ENCODE measurements at regions not wholly inside any gene's neighbourhood (a gene's known extent, or its start where the extent isn't known, plus 50 kb on each side); places are given as distances from the start of the nearest gene placed in this dataset.

DNA sequence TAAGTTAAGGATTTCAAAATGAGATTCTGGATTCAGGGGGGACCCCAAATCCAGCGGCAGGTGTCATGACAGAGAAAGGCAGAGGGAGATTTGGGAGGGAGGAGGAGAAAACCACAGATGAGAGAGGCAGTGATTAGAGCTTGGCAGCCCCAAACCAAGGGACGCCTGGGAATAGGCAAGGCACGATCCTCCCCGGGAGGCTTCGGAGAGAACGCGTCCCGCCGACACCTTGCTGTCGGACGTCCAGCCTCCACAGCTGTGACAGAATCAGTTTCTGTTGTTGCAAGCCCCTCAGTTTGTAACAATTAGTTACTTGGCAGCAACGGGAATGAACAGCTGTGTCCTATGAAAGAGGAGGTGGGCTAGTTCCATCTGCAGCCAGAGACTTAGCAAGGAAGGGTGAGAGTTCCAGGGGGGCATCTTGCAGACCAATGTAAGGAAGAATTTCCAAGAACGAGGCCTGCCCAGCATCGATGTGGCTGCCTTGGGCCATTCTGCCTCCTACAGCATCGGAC lies 110.7 kb upstream of the SDK2 start:
- no peak for DNase-seq (ENCODE audit: low spot score)

DNA sequence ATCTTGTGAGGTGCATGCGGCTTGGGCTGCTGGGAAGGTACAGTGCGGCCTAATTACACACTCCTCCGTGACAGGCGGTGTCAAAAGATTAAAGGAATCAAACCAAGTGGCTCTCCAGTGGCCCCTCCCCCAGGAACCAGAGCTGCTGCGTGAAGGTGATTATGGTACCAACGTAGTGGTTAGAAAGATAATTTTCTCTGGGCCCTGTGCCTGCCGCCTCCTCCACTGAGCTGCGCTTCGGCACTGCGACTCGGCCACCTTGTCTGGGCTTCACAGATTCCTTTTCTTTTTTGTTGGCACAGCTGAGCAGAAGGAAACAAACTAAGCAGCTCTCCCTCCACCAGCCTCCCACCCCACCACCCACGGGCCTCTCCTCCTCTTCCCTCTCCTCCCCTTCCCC lies 113.2 kb upstream of the SDK2 start:
- DNase-seq (ENCODE audit: low spot score) = no peak

DNA sequence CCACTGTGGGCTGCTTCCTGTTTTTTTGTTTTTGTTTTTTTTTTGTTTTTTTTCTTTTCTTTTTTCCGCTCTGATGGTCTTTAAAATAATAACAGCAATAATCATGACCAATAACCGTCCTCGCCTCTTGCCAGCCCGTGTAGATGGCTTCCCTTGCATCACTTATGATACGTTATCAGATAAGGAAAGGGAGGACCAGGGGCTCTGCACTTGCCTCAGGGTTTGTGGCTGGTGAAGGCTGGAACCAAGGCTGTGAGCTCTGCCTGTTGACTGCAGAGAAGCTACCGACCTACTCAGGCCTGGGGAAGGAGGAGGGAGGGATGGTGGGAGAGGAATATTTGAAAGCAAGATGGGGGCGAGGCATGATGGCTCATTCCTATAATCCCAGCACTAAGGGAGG lies 114.0 kb upstream of the SDK2 start:
- DNase-seq (ENCODE audit: low spot score) = no peak

DNA sequence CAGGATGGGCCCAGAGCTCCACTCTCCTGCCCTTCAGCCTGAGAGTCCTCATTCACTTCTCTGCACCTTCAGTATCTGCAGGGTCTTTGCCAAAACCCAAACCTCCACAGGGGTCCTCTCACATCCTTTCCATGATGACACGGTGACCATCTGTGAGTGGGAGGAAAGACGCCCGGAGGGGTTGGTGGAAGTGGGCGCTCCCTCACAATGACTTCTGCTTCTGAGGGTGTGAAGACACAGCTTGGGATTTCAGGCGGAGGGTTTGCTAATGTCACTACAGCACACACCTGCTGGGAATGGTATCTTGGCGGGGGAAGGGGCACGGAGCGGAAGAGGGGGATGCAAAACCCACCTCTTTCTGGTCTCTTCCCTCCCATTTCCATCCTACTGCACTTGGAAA lies 115.1 kb upstream of the SDK2 start:
- no peak for DNase-seq (ENCODE audit: low spot score)

DNA sequence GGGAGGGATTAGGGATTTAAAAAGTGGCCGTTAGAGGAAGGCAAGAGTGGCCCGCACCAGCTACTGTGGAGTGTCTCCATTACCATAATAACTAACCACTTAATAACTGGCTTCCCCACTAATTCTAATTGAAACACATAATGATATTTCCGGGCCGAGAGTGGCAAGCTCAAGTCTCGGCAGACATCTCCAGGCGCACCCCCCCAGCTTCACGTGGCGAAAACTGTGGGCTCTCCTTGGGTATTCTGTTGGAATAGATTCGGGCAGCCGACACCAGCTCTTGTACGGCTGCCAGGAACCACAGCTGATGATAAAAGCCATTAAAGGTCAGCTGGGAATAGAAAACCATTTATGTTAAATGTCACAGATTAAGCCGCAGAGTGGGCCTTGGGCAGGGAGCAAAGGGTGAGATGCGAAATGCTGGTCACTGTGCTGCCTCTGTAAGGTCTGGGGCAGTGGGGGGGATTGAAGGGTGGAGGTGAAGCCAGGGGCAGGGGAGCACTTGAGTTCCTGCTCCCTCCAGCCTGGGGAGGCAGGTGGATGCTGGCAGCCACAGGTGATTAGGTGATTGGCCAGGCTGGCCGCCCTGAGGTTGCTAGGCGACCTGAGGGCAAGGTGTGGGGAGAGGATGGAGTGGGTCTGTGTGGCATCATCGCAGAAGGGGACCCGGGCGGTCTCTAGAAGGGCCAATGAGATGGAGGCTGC lies 115.6 kb upstream of the SDK2 start:
- no peak for DNase-seq (ENCODE audit: low spot score)

DNA sequence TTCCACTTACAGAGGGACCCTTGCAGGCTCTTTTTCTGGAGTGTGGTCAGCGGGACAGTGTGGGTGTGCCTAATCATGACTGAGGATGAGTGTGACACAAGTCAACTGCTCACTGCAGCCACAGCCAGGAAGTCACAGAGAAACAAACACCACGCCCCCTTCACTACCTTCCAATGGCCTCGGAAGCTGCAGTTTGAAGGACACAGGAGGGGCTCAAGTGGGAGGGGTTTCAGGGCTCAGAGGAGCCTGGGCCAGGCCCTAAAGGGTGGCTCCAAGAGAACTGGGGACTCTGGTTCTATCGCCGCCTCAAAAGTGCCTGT lies 116.2 kb upstream of the SDK2 start:
- DNase-seq (ENCODE audit: low spot score) = no peak

DNA sequence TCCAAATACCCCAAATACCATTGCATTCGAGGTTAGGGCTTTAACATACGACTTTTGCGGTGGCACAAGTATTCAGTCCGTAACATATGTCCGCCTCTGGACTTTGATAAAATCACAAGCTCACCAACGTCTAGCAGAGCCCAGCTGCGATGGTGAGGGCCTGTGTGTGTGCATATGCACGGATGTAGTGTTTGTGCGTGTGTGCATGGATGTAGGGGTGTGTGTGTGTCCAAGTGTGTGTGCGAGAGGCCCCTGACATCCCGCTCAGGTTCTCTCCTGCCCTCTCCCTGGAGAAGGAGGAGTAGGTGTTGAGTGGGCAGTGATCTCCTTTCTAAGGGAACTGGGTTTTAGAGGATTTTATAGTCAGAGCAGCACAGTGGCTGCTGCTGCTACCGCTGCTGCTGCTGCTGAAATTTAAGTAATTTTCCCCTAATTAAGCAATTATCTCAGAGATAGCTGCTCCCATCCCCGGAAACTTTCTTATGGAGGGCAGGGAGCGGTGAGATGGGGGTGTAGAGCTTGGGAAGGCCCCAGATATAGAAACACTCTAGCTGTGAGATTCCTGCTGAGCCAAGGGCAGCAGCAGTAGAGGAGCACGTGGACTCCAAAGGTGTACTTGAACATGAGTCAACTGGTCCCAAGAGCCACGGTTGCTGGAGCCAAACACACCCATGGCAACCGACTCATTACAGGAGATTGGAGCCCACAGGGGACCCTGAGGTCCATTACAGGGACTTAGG lies 121.7 kb upstream of the SDK2 start:
- no peak for DNase-seq (ENCODE audit: low spot score)

DNA sequence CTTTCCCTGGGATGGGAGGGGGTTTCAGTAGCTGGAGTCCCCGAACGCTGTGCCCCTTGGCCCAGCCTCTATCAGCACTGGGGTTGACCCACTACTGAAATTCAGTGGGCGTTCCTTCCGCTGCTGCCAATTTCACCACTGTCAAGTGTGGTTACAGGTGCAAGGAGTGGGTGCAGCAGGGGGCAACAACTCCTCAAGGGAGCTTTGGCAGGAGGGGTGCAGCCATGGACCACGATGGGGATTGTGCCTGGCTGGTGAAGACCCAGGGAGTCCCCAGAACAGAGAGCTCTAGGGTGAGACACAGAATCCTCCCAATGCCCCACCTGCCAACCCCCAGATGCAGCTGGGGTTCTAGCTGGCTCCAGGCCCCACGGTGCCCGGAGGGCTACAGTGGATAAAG lies 123.5 kb upstream of the SDK2 start:
- DNase-seq (ENCODE audit: low spot score) = no peak

DNA sequence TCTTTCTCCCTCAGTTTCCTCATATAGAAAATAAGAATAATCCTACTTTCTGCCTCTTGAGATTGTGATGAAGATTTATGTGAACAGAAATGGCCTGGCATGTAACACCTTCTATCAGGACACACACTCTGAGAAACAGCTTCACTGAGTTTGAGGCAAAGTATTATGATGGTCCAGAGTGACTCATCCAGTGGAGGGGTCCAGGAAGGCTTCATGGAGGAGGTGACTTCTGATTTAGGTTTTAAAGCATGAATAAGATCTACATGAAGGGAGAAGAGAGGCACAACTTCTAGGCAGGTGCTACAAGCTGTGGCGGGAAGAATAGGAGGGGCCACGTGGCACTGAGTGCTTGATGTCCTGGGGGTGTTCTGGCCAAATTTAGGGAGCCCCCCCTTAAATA lies 124.4 kb upstream of the SDK2 start:
- DNase-seq (ENCODE audit: low spot score) = no peak

DNA sequence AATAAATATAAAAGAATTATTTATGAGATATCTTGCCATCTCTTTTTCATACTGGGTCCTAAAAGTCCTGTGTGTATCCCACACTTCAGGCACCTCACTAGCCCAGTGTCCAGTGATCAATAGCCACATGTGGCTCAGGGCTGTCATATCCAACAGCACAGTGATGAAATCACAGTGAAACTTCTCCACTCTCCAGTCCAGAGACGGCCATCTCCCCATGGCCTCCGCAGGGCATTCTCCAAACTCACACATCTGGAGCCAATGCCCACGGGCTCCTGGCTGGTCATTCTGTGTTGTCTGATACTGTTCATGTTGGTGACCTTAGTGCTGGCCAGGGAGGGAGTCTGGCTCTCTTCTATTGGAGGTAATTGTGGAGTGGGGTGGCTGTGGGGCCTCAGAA lies 125.2 kb upstream of the SDK2 start:
- DNase-seq (ENCODE audit: low spot score) = no peak

DNA sequence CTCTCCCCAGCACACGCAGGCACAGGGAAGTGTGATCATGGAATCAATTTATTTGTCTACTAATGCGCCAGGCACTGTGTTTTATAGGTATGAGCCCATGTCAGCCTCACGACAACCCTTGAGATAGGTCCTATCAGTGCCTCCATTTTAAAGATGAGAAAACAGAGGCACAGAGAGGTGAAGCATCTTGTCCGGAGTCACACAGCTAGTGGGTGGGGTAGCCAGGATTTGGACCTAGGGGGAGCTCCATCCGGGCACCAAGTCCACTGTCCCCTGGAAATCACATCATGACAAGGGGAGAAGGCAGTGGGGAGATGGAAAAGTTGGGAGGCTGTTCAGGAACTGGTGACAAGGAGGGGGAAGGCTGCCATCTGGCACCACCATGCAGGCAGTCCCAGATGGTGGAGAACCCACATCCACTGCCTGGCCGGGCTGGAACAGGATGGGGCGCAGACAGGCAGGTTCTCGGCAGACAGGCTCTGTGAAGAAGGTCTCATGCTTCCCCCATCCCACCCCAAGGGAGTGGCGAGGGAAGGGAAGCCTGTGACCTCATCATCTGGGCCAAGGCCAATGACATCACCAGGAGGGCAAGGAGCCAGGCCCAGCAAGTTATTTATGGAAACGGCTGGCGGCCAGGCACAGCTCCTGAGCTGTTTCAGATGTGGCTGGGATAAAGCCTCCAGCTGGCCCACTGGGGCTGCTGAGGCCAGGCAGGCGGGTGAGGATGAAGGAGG lies 126.0 kb upstream of the SDK2 start:
- no peak for DNase-seq (ENCODE audit: low spot score)

DNA sequence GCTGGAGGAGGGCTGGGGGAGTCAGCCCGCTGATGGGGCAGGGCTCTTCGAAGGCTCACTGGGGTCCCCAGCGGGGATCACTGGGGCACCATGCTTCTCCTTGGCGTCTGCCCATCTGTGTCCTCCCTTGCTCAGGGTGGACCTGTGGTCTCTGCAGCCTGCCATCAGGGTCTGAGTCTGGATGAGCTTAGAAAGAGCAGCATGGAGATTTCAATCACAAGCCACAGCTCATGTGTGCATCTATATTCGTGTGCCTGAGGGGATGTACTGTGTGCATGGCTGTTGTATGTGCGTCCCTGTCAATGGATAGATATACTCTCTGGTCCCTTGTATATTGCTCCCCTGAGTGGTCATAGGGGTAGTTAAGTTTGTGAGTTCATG lies 126.6 kb upstream of the SDK2 start:
- DNase-seq (ENCODE audit: low spot score) = no peak

DNA sequence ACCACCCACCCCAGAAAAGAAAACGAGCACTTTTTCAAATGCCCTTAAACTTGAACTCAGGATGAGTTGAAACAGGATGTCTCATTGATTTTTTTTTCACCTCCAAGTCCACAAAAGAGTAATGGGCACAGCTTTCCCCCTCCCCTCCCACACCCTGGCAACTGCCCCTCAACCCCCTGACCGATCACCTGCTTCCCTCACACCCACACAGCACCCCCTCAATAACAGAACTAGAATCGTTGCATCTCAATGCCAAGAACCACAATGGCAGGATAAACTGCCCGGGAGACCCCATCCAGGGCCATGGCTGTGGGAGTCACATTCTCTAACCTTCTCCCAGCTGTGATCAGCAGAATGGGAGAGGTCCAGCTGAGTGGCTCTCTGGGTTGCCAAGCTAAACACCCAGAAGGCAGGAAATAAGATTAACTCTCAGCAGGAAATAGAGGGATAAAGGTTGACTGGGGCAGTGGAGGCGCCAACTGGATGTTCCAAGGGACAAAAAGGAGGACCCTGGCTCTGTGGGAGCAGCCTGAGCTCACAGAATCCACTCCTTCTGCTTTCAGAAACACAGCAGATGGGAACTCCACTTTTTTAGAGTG lies 128.0 kb upstream of the SDK2 start:
- DNase-seq (ENCODE audit: low spot score) = no peak

DNA sequence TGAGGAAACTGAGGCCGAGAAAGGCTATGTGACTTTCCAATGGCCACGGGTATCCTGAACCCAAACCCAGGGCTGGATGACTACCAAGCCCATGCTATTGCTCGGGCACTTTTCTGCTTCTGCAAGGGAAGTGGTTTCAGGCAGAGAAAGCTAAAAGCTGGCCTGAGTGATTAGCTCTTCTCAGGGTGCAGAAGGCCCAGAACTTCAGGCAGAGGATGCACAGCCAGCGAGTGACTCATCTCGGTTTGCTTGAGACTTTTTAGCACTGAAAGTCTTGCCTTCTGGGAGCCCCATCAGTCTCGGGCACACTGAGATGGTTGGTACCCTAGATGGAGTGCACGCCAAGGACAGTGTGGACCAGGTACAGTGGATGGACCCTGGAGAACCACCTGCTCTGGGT lies 129.5 kb upstream of the SDK2 start:
- no peak for DNase-seq (ENCODE audit: low spot score)

DNA sequence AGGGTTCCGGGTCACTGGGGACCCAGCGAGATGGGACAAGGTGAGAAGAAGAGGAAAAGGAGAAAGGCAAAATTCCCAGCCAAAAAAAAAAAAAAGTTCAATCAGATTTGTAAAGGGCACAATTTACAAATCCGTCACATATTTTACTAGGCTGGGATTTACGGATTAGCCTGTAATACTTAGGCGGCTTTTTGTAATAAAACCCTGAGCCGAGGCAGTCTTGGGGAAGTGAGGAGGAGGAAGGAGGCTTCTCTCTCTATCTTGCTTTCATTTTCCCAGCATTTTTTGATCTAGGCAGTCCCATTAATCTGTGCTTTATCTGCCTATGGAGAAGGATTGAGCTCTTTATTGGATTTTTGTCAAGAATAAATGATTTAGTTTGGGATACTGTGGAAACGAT lies 130.6 kb upstream of the SDK2 start:
- no peak for DNase-seq (ENCODE audit: low spot score)

DNA sequence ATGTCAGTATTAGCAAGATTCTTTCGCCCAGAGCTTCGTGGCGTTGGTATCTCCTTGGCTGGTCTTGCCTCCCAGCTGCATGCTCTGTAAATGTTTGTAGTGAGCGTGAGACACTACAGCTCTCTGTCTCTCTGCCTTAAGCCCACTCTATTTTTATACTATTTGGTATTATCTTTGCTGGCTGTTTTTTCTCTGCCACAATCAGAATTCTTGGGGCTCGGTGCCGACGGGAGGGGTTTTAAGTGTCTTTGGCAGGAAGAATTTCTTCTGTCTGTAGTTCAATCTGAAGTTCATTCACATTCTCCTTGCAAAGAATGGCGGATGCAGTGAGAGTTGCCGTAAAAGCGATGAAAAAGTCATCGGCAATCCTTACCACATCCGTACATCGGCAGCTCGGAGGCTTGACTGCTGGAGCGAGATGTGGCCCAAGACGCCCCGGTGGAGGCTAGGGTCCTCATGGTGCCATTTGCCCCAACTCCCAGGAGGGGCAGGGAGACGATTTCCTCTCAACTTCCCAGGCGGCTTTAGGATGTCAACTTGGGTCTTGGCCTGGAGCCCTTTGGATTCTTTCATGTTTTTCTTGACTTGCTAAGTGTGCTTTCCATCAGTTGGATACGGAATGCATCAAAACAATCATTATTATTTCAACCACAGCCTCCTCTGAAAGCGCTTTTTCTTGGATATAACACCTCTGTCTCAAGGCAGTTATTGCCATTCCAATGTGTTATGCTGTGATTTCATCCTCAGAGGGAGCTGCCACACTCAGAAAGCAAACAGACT lies 132.3 kb upstream of the SDK2 start:
- DNase-seq (ENCODE audit: low spot score) = no peak

DNA sequence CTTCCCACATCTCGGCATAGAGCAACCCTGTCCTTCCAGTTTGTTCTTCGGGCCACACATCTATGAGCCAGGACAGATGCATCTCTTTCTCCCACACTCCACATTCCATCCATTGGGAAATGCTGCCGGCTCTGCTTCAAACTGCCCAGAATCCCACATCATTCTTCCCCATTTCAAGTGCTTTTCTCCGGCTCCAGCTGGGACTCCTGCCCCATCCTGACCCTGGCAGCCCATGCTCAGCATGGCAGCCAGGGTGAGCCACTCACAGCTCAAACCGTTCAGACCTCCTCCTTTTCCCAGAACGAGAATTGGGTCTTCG lies 132.8 kb upstream of the SDK2 start:
- DNase-seq (ENCODE audit: low spot score) = no peak

DNA sequence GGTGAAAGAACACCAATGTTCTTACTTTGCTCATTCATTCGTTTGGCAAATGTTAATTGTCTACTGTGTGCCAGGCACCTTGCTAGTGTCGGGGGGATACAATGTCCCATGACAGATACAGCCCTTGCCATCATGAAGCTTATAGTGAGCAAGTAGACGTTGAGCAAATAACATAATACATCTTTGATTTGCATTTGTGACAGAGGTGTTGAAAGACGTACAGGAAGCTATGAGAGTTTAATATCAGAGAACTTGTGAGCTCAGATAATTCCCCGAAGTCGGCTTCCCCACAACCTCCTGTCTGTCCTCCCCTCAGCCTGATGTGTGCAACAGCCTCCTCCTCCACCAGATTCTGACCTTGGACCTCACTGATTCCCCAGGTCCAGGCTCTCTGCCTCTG lies 138.0 kb upstream of the SDK2 start:
- DNase-seq (ENCODE audit: low spot score) = no peak

DNA sequence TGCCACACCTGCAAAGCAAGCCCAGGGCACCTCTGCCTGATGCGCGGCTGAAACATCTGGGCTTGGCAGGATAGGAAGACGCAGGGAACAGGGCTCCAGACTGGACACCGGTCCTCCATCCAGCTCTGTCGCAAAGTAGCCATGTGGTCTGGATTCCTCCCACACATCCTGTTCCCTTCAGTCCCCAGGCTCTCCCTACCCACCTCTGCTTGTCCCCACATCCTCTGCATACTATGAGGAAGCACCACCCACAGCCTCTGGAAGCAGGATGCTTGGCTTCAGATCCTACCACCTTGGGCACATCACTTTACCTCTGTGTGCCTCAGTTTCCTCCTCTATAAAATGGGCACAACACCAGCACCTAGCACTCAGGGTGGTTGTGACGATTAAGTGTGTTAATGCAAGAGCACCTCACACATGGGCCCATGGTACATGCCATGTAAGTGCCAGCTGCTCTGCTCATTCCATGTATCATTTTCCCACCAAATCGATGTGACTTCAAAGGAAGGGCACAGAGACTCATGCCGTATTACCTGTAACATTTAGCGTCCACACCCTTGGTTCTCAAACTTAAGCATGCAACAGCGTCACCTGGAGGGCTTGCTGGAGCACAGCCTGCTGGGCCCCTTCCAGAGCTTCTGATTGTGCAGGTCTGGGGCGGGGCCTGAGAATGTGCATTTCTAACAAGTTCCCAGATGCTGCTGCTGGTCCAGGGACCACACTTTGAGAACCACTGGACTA lies 138.6 kb upstream of the SDK2 start:
- no peak for DNase-seq (ENCODE audit: low spot score)

DNA sequence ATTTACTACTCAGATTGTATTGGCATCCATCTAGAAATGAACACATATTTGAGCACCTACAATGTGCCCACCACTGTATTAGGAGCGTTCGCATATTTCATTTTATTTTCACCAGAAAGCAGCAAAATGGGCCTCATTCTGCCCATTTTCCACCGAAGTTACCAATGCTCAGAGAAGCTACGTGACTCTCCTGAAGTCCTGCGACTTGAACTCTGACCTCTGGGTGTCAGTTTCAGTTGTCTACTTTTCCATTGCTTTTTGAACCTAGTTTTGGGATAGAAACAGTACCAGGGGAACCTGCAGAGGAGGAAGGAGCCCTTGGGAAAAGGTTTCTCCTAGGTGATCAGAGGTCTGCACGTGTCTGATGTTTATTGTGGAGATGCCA lies 139.1 kb upstream of the SDK2 start:
- no peak for DNase-seq (ENCODE audit: low spot score)

DNA sequence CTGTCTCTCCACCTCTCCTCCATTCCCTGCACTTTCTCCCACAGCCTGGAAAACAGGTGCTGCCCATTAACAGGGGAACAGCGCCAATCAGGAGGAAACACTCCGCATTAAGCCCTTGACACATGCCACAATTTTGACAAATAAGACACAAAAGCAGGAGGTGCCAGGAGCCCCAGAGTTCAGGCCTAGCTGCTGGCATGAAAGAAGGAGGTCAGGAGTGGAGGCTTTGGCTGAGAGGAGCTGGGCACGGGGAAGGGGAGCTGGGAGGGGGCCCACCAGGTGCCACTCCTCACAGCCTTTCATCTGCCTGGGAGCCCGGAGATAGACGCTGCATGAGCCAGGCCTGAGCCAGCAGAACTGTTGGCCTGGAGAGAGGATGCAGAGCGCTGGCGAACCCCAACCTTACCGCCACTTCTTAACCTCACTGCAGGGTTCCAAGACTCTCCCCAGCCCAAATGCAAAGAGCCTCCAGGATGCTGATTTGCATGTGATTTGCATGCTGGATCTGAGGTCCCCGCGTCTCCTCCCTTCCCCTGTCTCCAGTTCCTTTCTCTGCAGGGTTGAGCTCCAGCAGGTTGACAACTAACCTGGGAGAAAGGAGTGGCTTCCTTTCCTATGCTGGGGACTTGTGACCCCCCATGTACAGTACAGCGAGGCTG lies 139.8 kb upstream of the SDK2 start:
- no peak for DNase-seq (ENCODE audit: low spot score)
